GM12878 (cell line): ENCODE measurements at regions not wholly inside any gene's neighbourhood (a gene's known extent, or its start where the extent isn't known, plus 50 kb on each side); places are given as distances from the start of the nearest gene placed in this dataset.

Experiments
- ATAC-seq: fragments of 200-7000 bp; cut with Tn5 transposase; 3 replicates; pipeline ENCODE4 v1.9.1; 2020; ENCODE audit warnings: mild to moderate bottlenecking, moderate library complexity
- BruUV-seq: library from RNA; stranded (reverse); fragments of 400-500 nt; replicated peaks from 2 replicates; lab custom pipeline; 2021; lab: Mats Ljungman, UMichigan
- CTCF ChIA-PET: fragments of 300-600 bp; sonication (Branson Sonifier 250); formaldehyde crosslinking; extraction: SDS; loops from one replicate; lab custom pipeline; 2021; ENCODE audit warnings: inconsistent platforms; lab: Yijun Ruan, JAX
- POLR2A ChIA-PET: fragments of 350-600 bp; formaldehyde crosslinking; extraction: SDS; loops from one replicate; lab custom pipeline; 2021; ENCODE audit warnings: inconsistent platforms; lab: Charles Lee
- RAD21 ChIA-PET: fragments of 300-600 bp; sonication (Branson Sonifier 250); formaldehyde crosslinking; loops from one replicate; lab custom pipeline; 2023; ENCODE audit warnings: antibody characterized with exemption; ENCODE audit not compliant: unreplicated experiment; lab: Charles Lee
- SMC1A ChIA-PET: fragments of 300-600 bp; sonication (Branson Sonifier 250); formaldehyde crosslinking; loops from one replicate; lab custom pipeline; 2023; ENCODE audit not compliant: unreplicated experiment, uncharacterized antibody; lab: Charles Lee
- DNase-seq: peaks from one replicate; pipeline ENCODE4 v3.0.0-alpha.2; 2011; ENCODE audit warnings: low read depth, low spot score
- FAIRE-seq: peaks from 3 replicates; lab custom pipeline; 2011; peaks lifted over from hg19 to GRCh38; lab: Jason Lieb, UNC
- H2AFZ ChIP-seq: 2 replicates; pipeline ENCODE4 v1.6.0; 2011; ENCODE audit warnings: low read depth, low read length, control low read depth; ENCODE audit not compliant: control insufficient read depth
- H3K27ac ChIP-seq: 2 replicates; pipeline ENCODE4 v1.5.1; 2011; ENCODE audit warnings: control low read depth; ENCODE audit not compliant: control insufficient read depth, insufficient read depth
- H3K27me3 ChIP-seq, 2 experiments: replicated peaks in 1 of 2; 2 replicates each; pipeline versions ENCODE4 v1.6.0 to v1.6.1; 2011; ENCODE audit warnings: low read length in 1 of 2; ENCODE audit not compliant: control insufficient read depth in 2 of 2, insufficient read depth in 2 of 2
- H3K36me3 ChIP-seq, 2 experiments: 2 replicates each; pipeline ENCODE4 v1.5.1; 2011; ENCODE audit warnings: low read length in 1 of 2; ENCODE audit not compliant: control insufficient read depth in 2 of 2, insufficient read depth in 2 of 2
- H3K4me1 ChIP-seq: 2 replicates; pipeline ENCODE4 v1.6.1; 2011; ENCODE audit warnings: mild to moderate bottlenecking, low read length, moderate library complexity, mixed read lengths; ENCODE audit not compliant: control insufficient read depth, insufficient read depth
- H3K4me2 ChIP-seq: 2 replicates; pipeline ENCODE4 v1.6.0; 2011; ENCODE audit warnings: control low read depth; ENCODE audit not compliant: control insufficient read depth, insufficient read depth
- H3K4me3 ChIP-seq: fragments of 200-600 bp; sonication (generic); 2 replicates; pipeline ENCODE4 v1.5.1; 2016
- H3K79me2 ChIP-seq: 2 replicates; pipeline ENCODE4 v1.6.0; 2011; ENCODE audit warnings: low read length; ENCODE audit not compliant: control insufficient read depth, insufficient read depth
- H3K9ac ChIP-seq: 2 replicates; pipeline ENCODE4 v1.8.0; 2011; ENCODE audit warnings: low read length, control low read depth, mixed read lengths; ENCODE audit not compliant: control insufficient read depth, insufficient read depth
- H3K9me3 ChIP-seq: replicated peaks from 3 replicates; pipeline ENCODE4 v1.5.1; 2011; ENCODE audit warnings: mild to moderate bottlenecking, low read length; ENCODE audit not compliant: control insufficient read depth, insufficient read depth
- H4K20me1 ChIP-seq: 2 replicates; pipeline ENCODE4 v1.6.0; 2011; ENCODE audit not compliant: control insufficient read depth, insufficient read depth
- BCL11A ChIP-seq: IDR thresholded peaks from 2 replicates; pipeline ENCODE4 v1.6.1; 2011; ENCODE audit warnings: low read depth, low read length
- CBFB ChIP-seq: IDR thresholded peaks from 2 replicates; pipeline ENCODE4 v1.6.1; 2016; ENCODE audit warnings: antibody characterized with exemption, low read depth
- CREB1 ChIP-seq: IDR thresholded peaks from 2 replicates; pipeline ENCODE4 v1.6.1; 2012; ENCODE audit warnings: low read depth, mild to moderate bottlenecking, inconsistent platforms
- CREM ChIP-seq: IDR thresholded peaks from 2 replicates; pipeline ENCODE4 v1.6.1; 2014; ENCODE audit warnings: antibody characterized with exemption, low read depth
- EZH2 ChIP-seq: IDR thresholded peaks from 2 replicates; pipeline ENCODE4 v1.6.1; 2012; ENCODE audit warnings: low read depth, mild to moderate bottlenecking, control low read depth, inconsistent platforms, low read length, borderline replicate concordance; ENCODE audit not compliant: control insufficient read depth
- GATAD2B ChIP-seq: fragments of 450-650 bp; conservative IDR thresholded peaks from 2 replicates; pipeline ENCODE4 v1.6.1; 2017; ENCODE audit warnings: low read depth, mild to moderate bottlenecking, moderate library complexity
- MXI1 ChIP-seq: fragments of 150-350 bp; IDR thresholded peaks from 2 replicates; pipeline ENCODE4 v1.6.1; 2011; ENCODE audit warnings: low read depth, mild to moderate bottlenecking, inconsistent platforms, low read length, improper control_type of control experiment
- NFYB ChIP-seq: IDR thresholded peaks from 2 replicates; pipeline ENCODE4 v1.6.1; 2011; ENCODE audit warnings: low read depth, mild to moderate bottlenecking, low read length, improper control_type of control experiment, moderate library complexity; ENCODE audit not compliant: insufficient read depth
- SPI1 ChIP-seq: IDR thresholded peaks from 2 replicates; pipeline ENCODE4 v1.6.1; 2011; ENCODE audit warnings: low read depth, mild to moderate bottlenecking, low read length, moderate library complexity, borderline replicate concordance; ENCODE audit not compliant: insufficient read depth
- ZNF384 ChIP-seq: IDR thresholded peaks from 2 replicates; pipeline ENCODE4 v1.6.1; 2012; ENCODE audit warnings: low read depth, mild to moderate bottlenecking, low read length, improper control_type of control experiment, borderline replicate concordance
- in situ Hi-C: fragments of 300-500 bp; cut with MboI; formaldehyde crosslinking; loops from 9 replicates; pipeline ENCODE4 v1.14.3; 2018; ENCODE audit warnings: mixed read lengths
- intact Hi-C: fragments of 100-400 bp; cut with micrococcal nuclease; formaldehyde crosslinking; loops from one replicate; pipeline ENCODE4 v1.14.2; 2022; ENCODE audit not compliant: unreplicated experiment
- TF ChIP-seq, protein P1 (sequence below): fragments of 450-650 bp; IDR thresholded peaks from 2 replicates; pipeline ENCODE4 v1.6.1; 2017; ENCODE audit warnings: mild to moderate bottlenecking, moderate library complexity
- TF ChIP-seq, protein P2 (sequence below): fragments of 150-350 bp; IDR thresholded peaks from 2 replicates; pipeline ENCODE4 v1.6.1; 2016; ENCODE audit warnings: low read depth, low read length
- TF ChIP-seq, protein P3 (sequence below), 3 experiments: IDR thresholded peaks in 2 of 3; conservative IDR thresholded peaks in 1 of 3; 2 replicates each; pipeline ENCODE4 v1.5.1; 2011; ENCODE audit warnings: low read depth in 3 of 3, low read length in 3 of 3, mild to moderate bottlenecking in 3 of 3, control low read depth in 2 of 3, moderate library complexity in 2 of 3, inconsistent platforms in 1 of 3, mixed read lengths in 1 of 3; ENCODE audit not compliant: control insufficient read depth in 2 of 3, insufficient read depth in 1 of 3; ENCODE audit errors: extremely low read depth in 1 of 3

DNA sequence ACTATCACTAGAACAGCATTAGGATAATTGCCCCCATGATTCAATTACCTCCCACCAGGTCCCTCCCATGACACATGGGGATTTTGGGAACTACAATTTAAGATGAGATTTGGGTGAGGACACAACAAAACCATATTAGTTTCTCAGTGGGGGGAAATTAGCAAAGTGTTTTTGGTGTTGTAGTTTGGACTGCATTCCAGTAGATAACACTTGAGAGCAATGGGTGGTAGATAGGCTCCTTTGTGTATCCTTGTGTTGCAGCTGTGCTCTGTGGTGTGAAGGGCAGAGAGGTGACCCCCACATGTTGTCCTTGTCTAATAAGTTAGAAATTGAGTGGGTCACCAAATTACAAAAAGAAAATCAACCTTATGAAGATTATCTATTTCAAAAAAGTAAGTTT lies 223.8 kb downstream of the SATB1 start:
- Histone ChIP-seq H3K27me3 (no peaks in the 10 kb centered on the region), H3K36me3 (no peaks in the 10 kb centered on the region), H3K4me2 (no peak overlapping the region), H3K9ac (no peak overlapping the region), H3K79me2 (no peaks in the 10 kb centered on the region), H3K4me1 (no peaks in the 10 kb centered on the region), H3K27ac (no peak overlapping the region), H3K4me3 (no peak overlapping the region), H3K9me3 (no peaks in the 10 kb centered on the region), H2AFZ (no peak overlapping the region), H4K20me1 (no peaks in the 10 kb centered on the region)
- FAIRE-seq: no peak
- intact Hi-C loops (no loop called here), in situ Hi-C loops (no loop called here)
- ChIA-PET CTCF (interaction anchor here (1.2 kb wide), 1 partner anchor 10 kb away, joined by 5 read pairs; no protein-coding TSS in a partner anchor), SMC1A (no interaction called here), POLR2A (no interaction called here), RAD21 (no interaction called here)
- BruUV-seq: no TSS peak
- no peak for ATAC-seq
- DNase-seq: no peak
- TF ChIP-seq CBFB (no peak), CREM (no peak), BCL11A (no peak), CREB1 (no peak), MXI1 (no peak), ZNF384 (no peak), SPI1 (no peak), NFYB (no peak), EZH2 (no peak), GATAD2B (no peak)
- TF ChIP-seq, protein P1, sequence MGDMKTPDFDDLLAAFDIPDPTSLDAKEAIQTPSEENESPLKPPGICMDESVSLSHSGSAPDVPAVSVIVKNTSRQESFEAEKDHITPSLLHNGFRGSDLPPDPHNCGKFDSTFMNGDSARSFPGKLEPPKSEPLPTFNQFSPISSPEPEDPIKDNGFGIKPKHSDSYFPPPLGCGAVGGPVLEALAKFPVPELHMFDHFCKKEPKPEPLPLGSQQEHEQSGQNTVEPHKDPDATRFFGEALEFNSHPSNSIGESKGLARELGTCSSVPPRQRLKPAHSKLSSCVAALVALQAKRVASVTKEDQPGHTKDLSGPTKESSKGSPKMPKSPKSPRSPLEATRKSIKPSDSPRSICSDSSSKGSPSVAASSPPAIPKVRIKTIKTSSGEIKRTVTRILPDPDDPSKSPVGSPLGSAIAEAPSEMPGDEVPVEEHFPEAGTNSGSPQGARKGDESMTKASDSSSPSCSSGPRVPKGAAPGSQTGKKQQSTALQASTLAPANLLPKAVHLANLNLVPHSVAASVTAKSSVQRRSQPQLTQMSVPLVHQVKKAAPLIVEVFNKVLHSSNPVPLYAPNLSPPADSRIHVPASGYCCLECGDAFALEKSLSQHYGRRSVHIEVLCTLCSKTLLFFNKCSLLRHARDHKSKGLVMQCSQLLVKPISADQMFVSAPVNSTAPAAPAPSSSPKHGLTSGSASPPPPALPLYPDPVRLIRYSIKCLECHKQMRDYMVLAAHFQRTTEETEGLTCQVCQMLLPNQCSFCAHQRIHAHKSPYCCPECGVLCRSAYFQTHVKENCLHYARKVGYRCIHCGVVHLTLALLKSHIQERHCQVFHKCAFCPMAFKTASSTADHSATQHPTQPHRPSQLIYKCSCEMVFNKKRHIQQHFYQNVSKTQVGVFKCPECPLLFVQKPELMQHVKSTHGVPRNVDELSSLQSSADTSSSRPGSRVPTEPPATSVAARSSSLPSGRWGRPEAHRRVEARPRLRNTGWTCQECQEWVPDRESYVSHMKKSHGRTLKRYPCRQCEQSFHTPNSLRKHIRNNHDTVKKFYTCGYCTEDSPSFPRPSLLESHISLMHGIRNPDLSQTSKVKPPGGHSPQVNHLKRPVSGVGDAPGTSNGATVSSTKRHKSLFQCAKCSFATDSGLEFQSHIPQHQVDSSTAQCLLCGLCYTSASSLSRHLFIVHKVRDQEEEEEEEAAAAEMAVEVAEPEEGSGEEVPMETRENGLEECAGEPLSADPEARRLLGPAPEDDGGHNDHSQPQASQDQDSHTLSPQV: no peak
- TF ChIP-seq, protein P2, sequence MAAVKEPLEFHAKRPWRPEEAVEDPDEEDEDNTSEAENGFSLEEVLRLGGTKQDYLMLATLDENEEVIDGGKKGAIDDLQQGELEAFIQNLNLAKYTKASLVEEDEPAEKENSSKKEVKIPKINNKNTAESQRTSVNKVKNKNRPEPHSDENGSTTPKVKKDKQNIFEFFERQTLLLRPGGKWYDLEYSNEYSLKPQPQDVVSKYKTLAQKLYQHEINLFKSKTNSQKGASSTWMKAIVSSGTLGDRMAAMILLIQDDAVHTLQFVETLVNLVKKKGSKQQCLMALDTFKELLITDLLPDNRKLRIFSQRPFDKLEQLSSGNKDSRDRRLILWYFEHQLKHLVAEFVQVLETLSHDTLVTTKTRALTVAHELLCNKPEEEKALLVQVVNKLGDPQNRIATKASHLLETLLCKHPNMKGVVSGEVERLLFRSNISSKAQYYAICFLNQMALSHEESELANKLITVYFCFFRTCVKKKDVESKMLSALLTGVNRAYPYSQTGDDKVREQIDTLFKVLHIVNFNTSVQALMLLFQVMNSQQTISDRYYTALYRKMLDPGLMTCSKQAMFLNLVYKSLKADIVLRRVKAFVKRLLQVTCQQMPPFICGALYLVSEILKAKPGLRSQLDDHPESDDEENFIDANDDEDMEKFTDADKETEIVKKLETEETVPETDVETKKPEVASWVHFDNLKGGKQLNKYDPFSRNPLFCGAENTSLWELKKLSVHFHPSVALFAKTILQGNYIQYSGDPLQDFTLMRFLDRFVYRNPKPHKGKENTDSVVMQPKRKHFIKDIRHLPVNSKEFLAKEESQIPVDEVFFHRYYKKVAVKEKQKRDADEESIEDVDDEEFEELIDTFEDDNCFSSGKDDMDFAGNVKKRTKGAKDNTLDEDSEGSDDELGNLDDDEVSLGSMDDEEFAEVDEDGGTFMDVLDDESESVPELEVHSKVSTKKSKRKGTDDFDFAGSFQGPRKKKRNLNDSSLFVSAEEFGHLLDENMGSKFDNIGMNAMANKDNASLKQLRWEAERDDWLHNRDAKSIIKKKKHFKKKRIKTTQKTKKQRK: no peak
- TF ChIP-seq, protein P3, sequence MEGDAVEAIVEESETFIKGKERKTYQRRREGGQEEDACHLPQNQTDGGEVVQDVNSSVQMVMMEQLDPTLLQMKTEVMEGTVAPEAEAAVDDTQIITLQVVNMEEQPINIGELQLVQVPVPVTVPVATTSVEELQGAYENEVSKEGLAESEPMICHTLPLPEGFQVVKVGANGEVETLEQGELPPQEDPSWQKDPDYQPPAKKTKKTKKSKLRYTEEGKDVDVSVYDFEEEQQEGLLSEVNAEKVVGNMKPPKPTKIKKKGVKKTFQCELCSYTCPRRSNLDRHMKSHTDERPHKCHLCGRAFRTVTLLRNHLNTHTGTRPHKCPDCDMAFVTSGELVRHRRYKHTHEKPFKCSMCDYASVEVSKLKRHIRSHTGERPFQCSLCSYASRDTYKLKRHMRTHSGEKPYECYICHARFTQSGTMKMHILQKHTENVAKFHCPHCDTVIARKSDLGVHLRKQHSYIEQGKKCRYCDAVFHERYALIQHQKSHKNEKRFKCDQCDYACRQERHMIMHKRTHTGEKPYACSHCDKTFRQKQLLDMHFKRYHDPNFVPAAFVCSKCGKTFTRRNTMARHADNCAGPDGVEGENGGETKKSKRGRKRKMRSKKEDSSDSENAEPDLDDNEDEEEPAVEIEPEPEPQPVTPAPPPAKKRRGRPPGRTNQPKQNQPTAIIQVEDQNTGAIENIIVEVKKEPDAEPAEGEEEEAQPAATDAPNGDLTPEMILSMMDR (IDR thresholded peaks at IDR 0.05 in 2 of 3, conservative IDR thresholded peaks at IDR 0.05 in 1 of 3; ENCODE audit: control insufficient read depth in 2 of 3, extremely low read depth in 1 of 3, insufficient read depth in 1 of 3, low read depth in 3 of 3, low read length in 3 of 3): no peak
